Liver (tissue), 8 donors: ENCODE measurements at regions not wholly inside any gene's neighbourhood (a gene's known extent, or its start where the extent isn't known, plus 50 kb on each side); places are given as distances from the start of the nearest gene placed in this dataset.

ENCODE experiments used
- DNase-seq: peaks from one replicate; pipeline ENCODE4 v3.0.0-alpha.2; 2017; ENCODE audit warnings: low spot score
- H3K27ac ChIP-seq, 2 donors: one replicate each; pipeline ENCODE4 v1.7.0; 2013; ENCODE audit warnings: inconsistent platforms in 2 of 2, low read length in 2 of 2, control low read depth in 1 of 2, low read depth in 1 of 2, mild to moderate bottlenecking in 1 of 2
- H3K27me3 ChIP-seq, 4 donors: one replicate each; pipeline versions ENCODE4 v1.6.1 to v1.7.0; 2013; ENCODE audit warnings: low read length in 3 of 4, inconsistent platforms in 1 of 4, mild to moderate bottlenecking in 1 of 4, moderate library complexity in 1 of 4; ENCODE audit not compliant: control insufficient read depth in 4 of 4, insufficient read depth in 4 of 4
- H3K36me3 ChIP-seq, 4 donors: one replicate each; pipeline versions ENCODE4 v1.6.1 to v1.7.0; 2013; ENCODE audit warnings: low read length in 3 of 4, mild to moderate bottlenecking in 3 of 4, low read depth in 1 of 4, moderate library complexity in 1 of 4; ENCODE audit not compliant: control insufficient read depth in 4 of 4, insufficient read depth in 3 of 4
- H3K4me1 ChIP-seq, 4 donors: one replicate each; pipeline versions ENCODE4 v1.6.1 to v1.7.0; 2013; ENCODE audit warnings: low read length in 3 of 4, mild to moderate bottlenecking in 3 of 4, moderate library complexity in 1 of 4; ENCODE audit not compliant: control insufficient read depth in 4 of 4, insufficient read depth in 4 of 4
- H3K4me3 ChIP-seq, 3 donors: one replicate each; pipeline versions ENCODE4 v1.6.1 to v1.7.0; 2013; ENCODE audit warnings: low read length in 3 of 3, control low read depth in 1 of 3, low read depth in 1 of 3, mild to moderate bottlenecking in 1 of 3
- H3K9ac ChIP-seq, 2 donors: one replicate each; pipeline ENCODE4 v1.7.0; 2013; ENCODE audit warnings: low read length in 2 of 2, mild to moderate bottlenecking in 2 of 2, moderate library complexity in 2 of 2, control low read depth in 1 of 2, low read depth in 1 of 2
- H3K9me3 ChIP-seq, 4 donors: one replicate each; pipeline versions ENCODE4 v1.6.1 to v1.7.0; 2013; ENCODE audit warnings: low read length in 3 of 4; ENCODE audit not compliant: control insufficient read depth in 4 of 4
- EGR1 ChIP-seq, 2 donors: IDR thresholded peaks; 2 replicates each; pipeline ENCODE4 v1.6.1; 2016 to 2018; ENCODE audit warnings: antibody characterized with exemption in 2 of 2, low read depth in 2 of 2
- FOXA1 ChIP-seq: IDR thresholded peaks from 2 replicates; pipeline ENCODE4 v1.6.1; 2016; ENCODE audit warnings: antibody characterized with exemption
- FOXA2 ChIP-seq: IDR thresholded peaks from 2 replicates; pipeline ENCODE4 v1.6.1; 2016; ENCODE audit warnings: antibody characterized with exemption
- HNF4A ChIP-seq, 2 donors: conservative IDR thresholded peaks; 2 replicates each; pipeline ENCODE4 v1.6.1; 2016; ENCODE audit warnings: antibody characterized with exemption in 2 of 2, mild to moderate bottlenecking in 2 of 2
- HNF4G ChIP-seq: IDR thresholded peaks from 2 replicates; pipeline ENCODE4 v1.6.1; 2016; ENCODE audit warnings: antibody characterized with exemption
- JUND ChIP-seq, 2 donors: IDR thresholded peaks; 2 replicates each; pipeline ENCODE4 v1.6.1; 2016; ENCODE audit warnings: antibody characterized with exemption in 2 of 2
- NR2F2 ChIP-seq: IDR thresholded peaks from 2 replicates; pipeline ENCODE4 v1.6.1; 2016; ENCODE audit warnings: antibody characterized with exemption
- RAD21 ChIP-seq, 2 donors: IDR thresholded peaks; 2 replicates each; pipeline ENCODE4 v1.6.1; 2016; ENCODE audit warnings: antibody characterized with exemption in 2 of 2, mild to moderate bottlenecking in 2 of 2
- SP1 ChIP-seq: IDR thresholded peaks from 2 replicates; pipeline ENCODE4 v1.6.1; 2018; ENCODE audit warnings: antibody characterized with exemption, mild to moderate bottlenecking
- TAF1 ChIP-seq: conservative IDR thresholded peaks from 2 replicates; pipeline ENCODE4 v1.6.1; 2016; ENCODE audit warnings: antibody characterized with exemption, mild to moderate bottlenecking
- YY1 ChIP-seq: IDR thresholded peaks from 2 replicates; pipeline ENCODE4 v1.6.1; 2016; ENCODE audit warnings: antibody characterized with exemption, mild to moderate bottlenecking
- WGBS: extraction: QIAGEN DNeasy Blood & Tissue Kit; methylation state at CpG from one replicate; pipeline ENCODE4 v1.1.7; 2013; 5-methylcytosine and 5-hydroxymethylcytosine counted together
- TF ChIP-seq, protein P1 (sequence below): fragments of 150-350 bp; IDR thresholded peaks from 2 replicates; pipeline ENCODE4 v1.5.1; 2017; ENCODE audit warnings: improper control_type of control experiment, low read depth, low read length; ENCODE audit not compliant: missing input control
- TF ChIP-seq, protein P2 (sequence below): IDR thresholded peaks from 2 replicates; pipeline ENCODE4 v1.6.1; 2016; ENCODE audit warnings: antibody characterized with exemption
- TF ChIP-seq, protein P3 (sequence below): IDR thresholded peaks from 2 replicates; pipeline ENCODE4 v1.6.1; 2016; ENCODE audit warnings: antibody characterized with exemption
- TF ChIP-seq, protein P4 (sequence below): IDR thresholded peaks from 2 replicates; pipeline ENCODE4 v1.6.1; 2016; ENCODE audit warnings: antibody characterized with exemption
- TF ChIP-seq, protein P5 (sequence below): IDR thresholded peaks from 2 replicates; pipeline ENCODE4 v1.6.1; 2016; ENCODE audit warnings: antibody characterized with exemption, mild to moderate bottlenecking
- donor health status: healthy.
- donor health status: healthy.
- donor health status: healthy.
- donor health status: healthy.
- donor health status: healthy.

DNA sequence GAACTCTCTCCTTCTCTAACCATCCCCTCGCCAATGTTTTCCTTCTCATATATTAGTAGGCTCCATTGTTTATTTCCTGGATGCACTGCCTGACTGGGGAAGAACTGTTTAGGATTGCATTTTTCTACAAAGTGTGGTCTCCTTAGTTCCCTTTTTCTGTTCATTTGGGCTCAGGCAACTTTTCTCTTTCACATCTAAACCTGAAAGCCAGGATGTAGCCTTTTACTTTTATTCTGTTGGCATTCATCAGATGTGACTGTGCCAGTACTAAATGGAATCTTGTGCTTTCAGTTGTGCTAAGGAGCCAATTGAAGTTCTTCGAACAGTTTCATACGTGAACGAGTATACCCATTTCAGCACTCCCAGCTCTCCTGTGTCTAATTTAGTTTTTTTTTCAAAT lies 59.8 kb downstream of the DDIT4L start (continued):
- TF ChIP-seq, protein P1, sequence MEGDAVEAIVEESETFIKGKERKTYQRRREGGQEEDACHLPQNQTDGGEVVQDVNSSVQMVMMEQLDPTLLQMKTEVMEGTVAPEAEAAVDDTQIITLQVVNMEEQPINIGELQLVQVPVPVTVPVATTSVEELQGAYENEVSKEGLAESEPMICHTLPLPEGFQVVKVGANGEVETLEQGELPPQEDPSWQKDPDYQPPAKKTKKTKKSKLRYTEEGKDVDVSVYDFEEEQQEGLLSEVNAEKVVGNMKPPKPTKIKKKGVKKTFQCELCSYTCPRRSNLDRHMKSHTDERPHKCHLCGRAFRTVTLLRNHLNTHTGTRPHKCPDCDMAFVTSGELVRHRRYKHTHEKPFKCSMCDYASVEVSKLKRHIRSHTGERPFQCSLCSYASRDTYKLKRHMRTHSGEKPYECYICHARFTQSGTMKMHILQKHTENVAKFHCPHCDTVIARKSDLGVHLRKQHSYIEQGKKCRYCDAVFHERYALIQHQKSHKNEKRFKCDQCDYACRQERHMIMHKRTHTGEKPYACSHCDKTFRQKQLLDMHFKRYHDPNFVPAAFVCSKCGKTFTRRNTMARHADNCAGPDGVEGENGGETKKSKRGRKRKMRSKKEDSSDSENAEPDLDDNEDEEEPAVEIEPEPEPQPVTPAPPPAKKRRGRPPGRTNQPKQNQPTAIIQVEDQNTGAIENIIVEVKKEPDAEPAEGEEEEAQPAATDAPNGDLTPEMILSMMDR: no peak
- TF ChIP-seq FOXA2: no peak

DNA sequence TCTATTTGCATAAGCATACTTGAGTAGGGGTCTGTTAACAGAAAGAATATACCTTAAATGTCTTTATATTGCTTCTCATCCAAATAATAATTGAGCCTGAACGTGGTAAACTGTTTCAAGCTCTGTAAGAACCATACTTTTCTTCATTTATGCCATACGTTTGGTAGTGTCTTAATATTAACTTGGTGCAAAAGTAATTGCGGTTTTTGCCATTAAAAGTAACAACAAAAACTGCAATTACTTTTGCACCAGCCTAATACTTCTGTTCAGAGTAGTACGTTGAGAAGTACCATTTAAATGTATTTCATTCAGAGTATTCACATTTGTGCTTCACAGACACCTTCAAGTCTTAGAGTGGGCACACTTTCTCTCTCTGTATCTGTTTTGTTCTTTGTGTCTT lies 60.5 kb downstream of the DDIT4L start:
- no peak for DNase-seq
- no peaks in the 10 kb centered on the region for H3K36me3 ChIP-seq
- TF ChIP-seq SP1 (no peak), NR2F2 (no peak), YY1 (no peak), JUND (IDR thresholded peaks at IDR 0.05) (no peak)
- no peaks in the 10 kb centered on the region for H3K4me1 ChIP-seq
- no peak overlapping the region for H3K4me3 ChIP-seq
- no peak overlapping the region for H3K9ac ChIP-seq
- WGBS: 48% methylated on average over 4 of the region's 4 CpGs
- H3K9me3 ChIP-seq: no peaks in the 10 kb centered on the region
- no peaks in the 10 kb centered on the region for H3K27me3 ChIP-seq
- H3K27ac ChIP-seq: no peak overlapping the region

DNA sequence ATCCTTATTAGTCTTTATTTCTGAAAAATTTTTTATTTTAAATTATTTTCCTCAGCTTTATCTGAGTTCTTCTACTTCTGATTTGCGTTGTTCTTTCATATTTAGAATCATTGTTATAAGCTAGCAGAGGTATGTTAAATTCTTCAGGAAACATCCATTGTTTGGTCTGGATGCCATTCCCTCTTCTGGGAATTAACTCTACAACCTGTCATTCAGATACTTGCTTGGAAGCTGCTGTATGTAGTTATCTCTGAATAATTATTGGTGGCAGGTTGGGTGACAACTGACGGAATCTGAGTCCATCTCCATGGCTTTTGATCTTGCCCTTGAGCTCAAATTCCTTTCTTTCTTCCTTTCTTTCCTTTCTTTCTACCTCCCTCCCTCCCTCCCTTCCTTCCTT lies 61.9 kb downstream of the DDIT4L start:
- Histone ChIP-seq H3K4me3 (no peak overlapping the region), H3K36me3 (no peaks in the 10 kb centered on the region), H3K27ac (no peak overlapping the region), H3K4me1 (no peaks in the 10 kb centered on the region), H3K9me3 (peaks cover 0 to 3% (median 0%) of the 10 kb centered on the region in 4 donors), H3K27me3 (no peaks in the 10 kb centered on the region), H3K9ac (no peak overlapping the region)
- DNase-seq: no peak
- 67% methylated on average over 2 of the region's 2 CpGs for WGBS
- TF ChIP-seq, protein P2, sequence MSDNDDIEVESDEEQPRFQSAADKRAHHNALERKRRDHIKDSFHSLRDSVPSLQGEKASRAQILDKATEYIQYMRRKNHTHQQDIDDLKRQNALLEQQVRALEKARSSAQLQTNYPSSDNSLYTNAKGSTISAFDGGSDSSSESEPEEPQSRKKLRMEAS: no peak
- TF ChIP-seq, protein P3, sequence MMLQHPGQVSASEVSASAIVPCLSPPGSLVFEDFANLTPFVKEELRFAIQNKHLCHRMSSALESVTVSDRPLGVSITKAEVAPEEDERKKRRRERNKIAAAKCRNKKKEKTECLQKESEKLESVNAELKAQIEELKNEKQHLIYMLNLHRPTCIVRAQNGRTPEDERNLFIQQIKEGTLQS: no peak
- no peak for TF ChIP-seq EGR1 (IDR thresholded peaks at IDR 0.05; ENCODE audit: low read depth in 2 of 2)
- TF ChIP-seq RAD21 (IDR thresholded peaks at IDR 0.05): no peak
- TF ChIP-seq FOXA1: no peak
- TF ChIP-seq HNF4G: no peak
- no peak for TF ChIP-seq YY1
- TF ChIP-seq, protein P1: no peak
- TF ChIP-seq JUND (IDR thresholded peaks at IDR 0.05): no peak
- TF ChIP-seq, protein P4, sequence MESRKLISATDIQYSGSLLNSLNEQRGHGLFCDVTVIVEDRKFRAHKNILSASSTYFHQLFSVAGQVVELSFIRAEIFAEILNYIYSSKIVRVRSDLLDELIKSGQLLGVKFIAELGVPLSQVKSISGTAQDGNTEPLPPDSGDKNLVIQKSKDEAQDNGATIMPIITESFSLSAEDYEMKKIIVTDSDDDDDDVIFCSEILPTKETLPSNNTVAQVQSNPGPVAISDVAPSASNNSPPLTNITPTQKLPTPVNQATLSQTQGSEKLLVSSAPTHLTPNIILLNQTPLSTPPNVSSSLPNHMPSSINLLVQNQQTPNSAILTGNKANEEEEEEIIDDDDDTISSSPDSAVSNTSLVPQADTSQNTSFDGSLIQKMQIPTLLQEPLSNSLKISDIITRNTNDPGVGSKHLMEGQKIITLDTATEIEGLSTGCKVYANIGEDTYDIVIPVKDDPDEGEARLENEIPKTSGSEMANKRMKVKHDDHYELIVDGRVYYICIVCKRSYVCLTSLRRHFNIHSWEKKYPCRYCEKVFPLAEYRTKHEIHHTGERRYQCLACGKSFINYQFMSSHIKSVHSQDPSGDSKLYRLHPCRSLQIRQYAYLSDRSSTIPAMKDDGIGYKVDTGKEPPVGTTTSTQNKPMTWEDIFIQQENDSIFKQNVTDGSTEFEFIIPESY: no peak
- no peak for TF ChIP-seq TAF1
- no peak for TF ChIP-seq HNF4A (conservative IDR thresholded peaks at IDR 0.05)
- no peak for TF ChIP-seq NR2F2
- TF ChIP-seq, protein P5, sequence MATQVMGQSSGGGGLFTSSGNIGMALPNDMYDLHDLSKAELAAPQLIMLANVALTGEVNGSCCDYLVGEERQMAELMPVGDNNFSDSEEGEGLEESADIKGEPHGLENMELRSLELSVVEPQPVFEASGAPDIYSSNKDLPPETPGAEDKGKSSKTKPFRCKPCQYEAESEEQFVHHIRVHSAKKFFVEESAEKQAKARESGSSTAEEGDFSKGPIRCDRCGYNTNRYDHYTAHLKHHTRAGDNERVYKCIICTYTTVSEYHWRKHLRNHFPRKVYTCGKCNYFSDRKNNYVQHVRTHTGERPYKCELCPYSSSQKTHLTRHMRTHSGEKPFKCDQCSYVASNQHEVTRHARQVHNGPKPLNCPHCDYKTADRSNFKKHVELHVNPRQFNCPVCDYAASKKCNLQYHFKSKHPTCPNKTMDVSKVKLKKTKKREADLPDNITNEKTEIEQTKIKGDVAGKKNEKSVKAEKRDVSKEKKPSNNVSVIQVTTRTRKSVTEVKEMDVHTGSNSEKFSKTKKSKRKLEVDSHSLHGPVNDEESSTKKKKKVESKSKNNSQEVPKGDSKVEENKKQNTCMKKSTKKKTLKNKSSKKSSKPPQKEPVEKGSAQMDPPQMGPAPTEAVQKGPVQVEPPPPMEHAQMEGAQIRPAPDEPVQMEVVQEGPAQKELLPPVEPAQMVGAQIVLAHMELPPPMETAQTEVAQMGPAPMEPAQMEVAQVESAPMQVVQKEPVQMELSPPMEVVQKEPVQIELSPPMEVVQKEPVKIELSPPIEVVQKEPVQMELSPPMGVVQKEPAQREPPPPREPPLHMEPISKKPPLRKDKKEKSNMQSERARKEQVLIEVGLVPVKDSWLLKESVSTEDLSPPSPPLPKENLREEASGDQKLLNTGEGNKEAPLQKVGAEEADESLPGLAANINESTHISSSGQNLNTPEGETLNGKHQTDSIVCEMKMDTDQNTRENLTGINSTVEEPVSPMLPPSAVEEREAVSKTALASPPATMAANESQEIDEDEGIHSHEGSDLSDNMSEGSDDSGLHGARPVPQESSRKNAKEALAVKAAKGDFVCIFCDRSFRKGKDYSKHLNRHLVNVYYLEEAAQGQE: no peak
